SU-DHL-6 (cell line): ENCODE measurements at regions not wholly inside any gene's neighbourhood (a gene's known extent, or its start where the extent isn't known, plus 50 kb on each side); places are given as distances from the start of the nearest gene placed in this dataset.

Experiments used
- H2AFZ ChIP-seq: fragments of 200-600 bp; sonication (generic); 2 replicates; pipeline ENCODE4 v1.6.1; 2014; ENCODE audit warnings: low read depth, mild to moderate bottlenecking, moderate library complexity, mixed read lengths, antibody characterized with exemption, low read length; ENCODE audit not compliant: severe bottlenecking
- H3F3A ChIP-seq: fragments of 200-600 bp; shearing (Covaris generic); 2 replicates; pipeline ENCODE4 v1.6.0; 2016; ENCODE audit warnings: antibody characterized with exemption, mild to moderate bottlenecking; ENCODE audit not compliant: insufficient read depth
- H3K27ac ChIP-seq: fragments of 200-600 bp; sonication (generic); 2 replicates; pipeline ENCODE4 v1.5.1; 2016; ENCODE audit warnings: low read depth, mild to moderate bottlenecking, low read length, moderate library complexity, mixed read lengths
- H3K27me3 ChIP-seq: fragments of 200-600 bp; sonication (generic), shearing (Covaris generic); 2 replicates; pipeline ENCODE4 v1.6.0; 2014; ENCODE audit warnings: mild to moderate bottlenecking, low read length
- H3K36me3 ChIP-seq: fragments of 200-600 bp; sonication (generic); 2 replicates; pipeline ENCODE4 v1.6.1; 2014; ENCODE audit warnings: mild to moderate bottlenecking, low read length, mixed read lengths
- H3K4me2 ChIP-seq: fragments of 300-600, 200-600 bp; shearing (Covaris generic), sonication (generic); 2 replicates; pipeline ENCODE4 v1.6.0; 2014; ENCODE audit warnings: low read length, low read depth, mild to moderate bottlenecking; ENCODE audit not compliant: poor library complexity, severe bottlenecking
- H3K4me3 ChIP-seq: fragments of 200-600 bp; sonication (generic); 2 replicates; pipeline ENCODE4 v1.5.1; 2014; ENCODE audit warnings: antibody characterized with exemption, low read length, mild to moderate bottlenecking, mixed read lengths; ENCODE audit not compliant: insufficient read depth, poor library complexity, severe bottlenecking
- H3K79me2 ChIP-seq: fragments of 200-600 bp; sonication (generic); 2 replicates; pipeline ENCODE4 v1.6.1; 2014; ENCODE audit warnings: mild to moderate bottlenecking, low read length, moderate library complexity; ENCODE audit not compliant: insufficient read depth
- H3K9ac ChIP-seq: fragments of 200-600 bp; sonication (generic); 2 replicates; pipeline ENCODE4 v1.7.0; 2014; ENCODE audit warnings: mild to moderate bottlenecking, low read length
- H3K9me2 ChIP-seq: fragments of 200-600 bp; sonication (generic); replicated peaks from 2 replicates; pipeline ENCODE4 v1.6.1; 2014; ENCODE audit warnings: low read length; ENCODE audit not compliant: insufficient read depth
- H3K9me3 ChIP-seq: fragments of 200-600 bp; sonication (generic); 2 replicates; pipeline ENCODE4 v1.6.1; 2014; ENCODE audit warnings: low read length, mixed read lengths; ENCODE audit not compliant: insufficient read depth
- H4K20me1 ChIP-seq: fragments of 200-600 bp; sonication (generic); 2 replicates; pipeline ENCODE4 v1.6.1; 2014; ENCODE audit warnings: low read depth, mild to moderate bottlenecking, antibody characterized with exemption, low read length, moderate library complexity, mixed read lengths
- CTCF ChIP-seq: fragments of 200-600 bp; sonication (generic); IDR thresholded peaks from one replicate; pipeline ENCODE4 v1.5.1; 2017; ENCODE audit warnings: antibody characterized with exemption, mild to moderate bottlenecking, low read length, moderate library complexity; ENCODE audit not compliant: insufficient read depth, poor library complexity, severe bottlenecking
- EZH2phosphoT487 ChIP-seq: fragments of 200-600 bp; sonication (generic), shearing (Covaris generic); conservative IDR thresholded peaks from 2 replicates; pipeline ENCODE4 v1.6.1; 2018; ENCODE audit warnings: mild to moderate bottlenecking, antibody characterized with exemption, low read length, moderate library complexity, mixed read lengths

- Histone ChIP-seq H3F3A (no peaks in the 10 kb centered on the region), H3K36me3 (no peaks in the 10 kb centered on the region), H3K4me3 (no peak overlapping the region), H3K79me2 (no peaks in the 10 kb centered on the region), H3K4me2 (no peak overlapping the region), H3K27ac (no peak overlapping the region), H4K20me1 (no peaks in the 10 kb centered on the region), H3K9ac (no peak overlapping the region), H3K9me3 (no peaks in the 10 kb centered on the region), H2AFZ (no peak overlapping the region), H3K27me3 (no peaks in the 10 kb centered on the region), H3K9me2 (no peaks in the 10 kb centered on the region)
- no peak for TF ChIP-seq EZH2phosphoT487
- no peak for TF ChIP-seq CTCF
These were observed 261.7 kb downstream of the NEDD1 start for GRCh38 chr12:97168804-97169203.

GRCh38 chr12:97169889-97170567, 263.0 kb downstream of the NEDD1 start:
- no peak overlapping the region for H2AFZ ChIP-seq
- H3K27ac ChIP-seq: no peak overlapping the region

GRCh38 chr12:97173688-97174410, 266.8 kb downstream of the NEDD1 start:
- Histone ChIP-seq H3K27ac (no peak overlapping the region), H4K20me1 (no peaks in the 10 kb centered on the region), H3K79me2 (no peaks in the 10 kb centered on the region), H2AFZ (no peak overlapping the region), H3K27me3 (no peaks in the 10 kb centered on the region), H3F3A (no peaks in the 10 kb centered on the region), H3K4me3 (no peak overlapping the region), H3K9ac (no peak overlapping the region), H3K36me3 (no peaks in the 10 kb centered on the region), H3K9me3 (no peaks in the 10 kb centered on the region), H3K9me2 (no peaks in the 10 kb centered on the region), H3K4me2 (no peak overlapping the region)
- TF ChIP-seq EZH2phosphoT487 (no peak), CTCF (no peak)

More at GRCh38 chr12:97169889-97170567, 263.0 kb downstream of the NEDD1 start:
- TF ChIP-seq EZH2phosphoT487 (no peak), CTCF (no peak)
- Histone ChIP-seq H3K4me2 (no peak overlapping the region), H3K79me2 (no peaks in the 10 kb centered on the region), H3K4me3 (no peak overlapping the region), H3K27me3 (no peaks in the 10 kb centered on the region), H3K36me3 (no peaks in the 10 kb centered on the region), H3K9me2 (no peaks in the 10 kb centered on the region), H3F3A (no peaks in the 10 kb centered on the region), H3K9me3 (no peaks in the 10 kb centered on the region), H4K20me1 (no peaks in the 10 kb centered on the region), H3K9ac (no peak overlapping the region)
